ENCODE measurements at regions not wholly inside any gene's neighbourhood (a gene's known extent, or its start where the extent isn't known, plus 50 kb on each side); places are given as distances from the start of the nearest gene placed in this dataset.

- FAIRE-seq (no peak), DNase-seq (ENCODE audit: low read depth in 1 of 2, low spot score in 1 of 2) (no peak), ATAC-seq (no peak)
- H3K9me3 ChIP-seq, result no peaks in the 10 kb centered on the region
- H3K4me1 ChIP-seq, result no peaks in the 10 kb centered on the region
- H3K4me2 ChIP-seq, result no peak overlapping the region
- no peak overlapping the region for H3K27ac ChIP-seq
- no peak overlapping the region for H3K4me3 ChIP-seq
- POLR2A ChIA-PET, result no interaction called here
- CTCF ChIA-PET, result no interaction called here
- no peak for TF ChIP-seq MAX (IDR thresholded peaks at IDR 0.05)
- TF ChIP-seq RCOR1 (IDR thresholded peaks at IDR 0.05; ENCODE audit: low read depth, low read length), result no peak
- TF ChIP-seq MAZ (IDR thresholded peaks at IDR 0.05; ENCODE audit: borderline replicate concordance, low read depth, low read length), result no peak
- TF ChIP-seq EHMT2 (IDR thresholded peaks at IDR 0.05; ENCODE audit: low read depth), result no peak
- TF ChIP-seq PHF8 (IDR thresholded peaks at IDR 0.05; ENCODE audit: borderline replicate concordance, low read depth), result no peak
- no peak for TF ChIP-seq CTCF (IDR thresholded peaks at IDR 0.05)
- no peak for TF ChIP-seq POLR2A (IDR thresholded peaks at IDR 0.05; ENCODE audit: low read length)
- no peak for TF ChIP-seq RARB (CRISPR knock-in tag; IDR thresholded peaks at IDR 0.05)
- no peak for TF ChIP-seq NR3C1 (IDR thresholded peaks at IDR 0.05)
- no peak for TF ChIP-seq FOSB (CRISPR knock-in tag; IDR thresholded peaks at IDR 0.05)
- no peak for TF ChIP-seq MYC (IDR thresholded peaks at IDR 0.05; ENCODE audit: borderline replicate concordance, low read length)
- no peak for TF ChIP-seq EHF (CRISPR knock-in tag; IDR thresholded peaks at IDR 0.05)
- TF ChIP-seq GATA3 (IDR thresholded peaks at IDR 0.05; ENCODE audit: borderline replicate concordance), result no peak
- WGBS (ENCODE audit: missing lambda C conversion rate), result 86% methylated on average over 1 of the region's 1 CpG
These were observed 148.1 kb upstream of the USP24 start for GRCh38 chr1:55363268-55363667.

GRCh38 chr1:55362558-55362957, 147.4 kb upstream of the USP24 start:
- Histone ChIP-seq H3K4me1 (no peaks in the 10 kb centered on the region), H3K27ac (no peak overlapping the region), H3K4me3 (no peak overlapping the region), H3K4me2 (no peak overlapping the region), H3K9me3 (no peaks in the 10 kb centered on the region)
- ChIA-PET CTCF (no interaction called here), POLR2A (no interaction called here)
- WGBS (ENCODE audit: missing lambda C conversion rate), result 73% methylated on average over 3 of the region's 3 CpGs
- no peak for TF ChIP-seq ZC3H11A (IDR thresholded peaks at IDR 0.05)
- TF ChIP-seq MAZ (IDR thresholded peaks at IDR 0.05; ENCODE audit: borderline replicate concordance, low read depth, low read length), result no peak
- DNase-seq (ENCODE audit: low read depth in 1 of 2, low spot score in 1 of 2), result no peak
- ATAC-seq, result no peak
- FAIRE-seq, result no peak

- POLR2A ChIA-PET, result no interaction called here
- TF ChIP-seq RAD21 (conservative IDR thresholded peaks at IDR 0.05 in 1 of 2, IDR thresholded peaks at IDR 0.05 in 1 of 2), result no peak
- TF ChIP-seq BCL3 (IDR thresholded peaks at IDR 0.05), result no peak
- WGBS (ENCODE audit: missing lambda C conversion rate), result 66% methylated on average over 3 of the region's 3 CpGs
These were observed 144.4 kb upstream of the USP24 start for GRCh38 chr1:55359611-55360010.

GRCh38 chr1:55358581-55358980, 143.4 kb upstream of the USP24 start:
- Histone ChIP-seq H3K4me3 (no peak overlapping the region), H3K27ac (no peak overlapping the region; a peak in 1 of 6 replicates), H3K4me2 (no peak overlapping the region), H3K4me1 (no peaks in the 10 kb centered on the region), H3K9me3 (no peaks in the 10 kb centered on the region)
- FAIRE-seq (no peak), DNase-seq (ENCODE audit: low read depth in 1 of 2, low spot score in 1 of 2) (no peak), ATAC-seq (no peak)
- CTCF ChIA-PET, result interaction anchor here (3.0 kb wide), 1 partner anchor 17 kb away, joined by 19 read pairs; no protein-coding TSS in a partner anchor
- no peak for TF ChIP-seq HES2 (IDR thresholded peaks at IDR 0.05)
- TF ChIP-seq SREBF2 (IDR thresholded peaks at IDR 0.05), result no peak
- TF ChIP-seq HDAC2 (IDR thresholded peaks at IDR 0.05), result no peak
- no peak for TF ChIP-seq KDM1A (IDR thresholded peaks at IDR 0.05; ENCODE audit: low read depth)
- TF ChIP-seq FOSL2 (IDR thresholded peaks at IDR 0.05), result no peak
- no peak for TF ChIP-seq FOSL2 (CRISPR knock-in tag; IDR thresholded peaks at IDR 0.05)
- TF ChIP-seq HOXA7 (CRISPR knock-in tag; IDR thresholded peaks at IDR 0.05), result no peak
- TF ChIP-seq BCL3 (IDR thresholded peaks at IDR 0.05), result no peak
- no peak for TF ChIP-seq NFE2L2 (conservative IDR thresholded peaks at IDR 0.05; ENCODE audit: low read length)
- TF ChIP-seq CBX8 (IDR thresholded peaks at IDR 0.05), result no peak
- POLR2A ChIA-PET, result no interaction called here

More at GRCh38 chr1:55359611-55360010, 144.4 kb upstream of the USP24 start:
- Histone ChIP-seq H3K4me2 (no peak overlapping the region), H3K4me3 (no peak overlapping the region), H3K27ac (no peak overlapping the region), H3K9me3 (no peaks in the 10 kb centered on the region), H3K4me1 (no peaks in the 10 kb centered on the region)
- DNase-seq (ENCODE audit: low read depth in 1 of 2, low spot score in 1 of 2) (no peak), FAIRE-seq (no peak), ATAC-seq (no peak)
- CTCF ChIA-PET, result interaction anchor here (3.0 kb wide), 1 partner anchor 16 kb away, joined by 19 read pairs; no protein-coding TSS in a partner anchor
